OCI-M2 (cell line): ENCODE measurements at regions not wholly inside any gene's neighbourhood (a gene's known extent, or its start where the extent isn't known, plus 50 kb on each side); places are given as distances from the start of the nearest gene placed in this dataset.
"Not testable (repeated sequence)": the region's sequence is repeated elsewhere in the genome, so short reads cannot be mapped to it uniquely, and the experiment has no call there.

Experiments used
- DNase-seq: peaks from one replicate; lab custom pipeline; 2025; ENCODE audit not compliant: unreplicated experiment; lab: John Stamatoyannopoulos, UW

DNA sequence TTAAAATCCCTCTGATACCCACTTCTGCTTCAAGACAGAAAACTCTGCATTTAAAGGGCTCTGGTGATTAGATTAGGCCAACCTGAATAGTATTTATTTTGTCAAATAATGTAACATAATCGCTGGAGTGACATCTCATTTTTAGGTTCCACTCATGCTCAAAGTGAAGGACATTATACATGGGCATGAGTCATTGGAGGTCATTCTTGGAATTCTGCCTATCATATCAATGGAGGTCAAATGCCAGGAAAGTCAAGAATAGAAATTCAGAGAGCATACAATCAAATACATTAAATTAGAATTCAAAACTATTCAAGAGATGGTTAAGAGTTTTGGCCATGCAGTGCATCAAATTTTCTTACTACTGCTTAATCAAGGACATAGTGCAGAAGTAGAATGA, 50.8 kb upstream of the PRSS1 start:
- no peak for DNase-seq

DNA sequence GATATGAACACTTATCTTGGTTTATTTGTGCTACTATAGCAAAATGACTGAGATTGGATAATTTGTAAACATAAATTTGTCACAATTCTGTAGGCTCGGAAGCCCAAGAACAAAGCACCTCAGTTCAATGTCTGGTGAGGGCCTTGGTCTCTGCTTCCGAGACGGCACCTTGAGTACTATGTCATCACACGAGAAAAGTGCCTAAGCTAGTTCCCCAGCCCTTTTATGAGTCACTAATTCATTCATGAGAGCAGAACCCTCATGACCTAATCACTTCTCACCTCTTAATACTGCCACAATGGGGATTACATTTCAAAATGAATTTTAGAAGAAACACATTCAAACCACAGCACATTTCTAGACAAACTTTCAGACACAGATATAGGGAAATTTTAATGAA, 52.0 kb upstream of the PRSS1 start:
- no peak for DNase-seq

DNA sequence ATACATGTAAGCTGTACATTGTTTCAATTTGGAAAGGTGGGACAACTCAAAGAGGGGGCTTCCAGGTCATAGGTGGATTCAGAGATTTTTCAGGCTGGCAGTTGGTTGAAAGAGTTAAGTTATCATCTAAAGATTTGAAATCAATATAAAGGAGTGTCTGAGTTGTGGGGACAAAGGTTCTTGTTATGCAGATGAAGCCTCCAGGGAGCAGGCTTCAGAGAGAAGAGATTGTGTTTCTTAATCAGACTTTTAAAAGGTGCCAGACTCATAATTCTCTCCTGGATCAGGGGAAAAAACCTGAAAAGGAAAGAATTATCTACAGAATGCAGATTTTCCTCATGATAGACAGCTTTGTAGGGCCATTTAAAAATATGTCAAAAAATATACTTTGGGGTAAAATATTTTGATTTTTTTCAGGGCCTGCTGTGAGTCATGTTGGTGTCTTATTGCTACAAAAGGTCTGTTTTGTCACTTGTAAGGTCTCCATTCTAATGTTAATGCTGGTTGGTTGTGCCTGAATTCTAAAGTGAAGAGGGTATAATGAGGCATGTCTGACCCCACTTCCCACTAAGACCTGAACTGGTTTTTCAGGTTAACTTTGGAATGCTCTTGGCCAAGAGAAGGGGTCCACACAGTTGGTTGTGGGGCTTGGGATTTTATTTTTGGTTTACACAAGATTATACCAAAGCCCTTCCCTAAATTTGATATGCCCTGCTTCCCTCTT, 52.7 kb upstream of the PRSS1 start:
- DNase-seq, result no peak

DNA sequence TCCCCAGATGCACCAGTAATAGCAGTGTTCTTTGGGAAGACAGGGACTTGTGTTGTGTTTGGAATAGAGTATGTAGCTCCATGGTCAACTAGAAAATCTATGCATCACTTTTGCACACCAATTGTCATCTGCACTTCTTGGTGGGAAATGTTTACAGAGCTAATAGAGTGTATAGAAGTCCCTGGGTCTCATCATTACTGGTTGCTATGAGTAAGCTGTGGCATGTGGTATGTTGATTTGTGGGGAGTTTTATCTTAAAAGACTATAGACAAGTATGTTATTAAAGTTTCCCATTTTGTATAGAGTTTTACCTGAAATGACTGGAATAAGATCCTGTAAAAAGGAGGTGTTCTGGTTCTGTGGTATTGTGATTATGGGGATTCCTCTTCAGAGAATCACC, 55.4 kb upstream of the PRSS1 start:
- no peak for DNase-seq

DNA sequence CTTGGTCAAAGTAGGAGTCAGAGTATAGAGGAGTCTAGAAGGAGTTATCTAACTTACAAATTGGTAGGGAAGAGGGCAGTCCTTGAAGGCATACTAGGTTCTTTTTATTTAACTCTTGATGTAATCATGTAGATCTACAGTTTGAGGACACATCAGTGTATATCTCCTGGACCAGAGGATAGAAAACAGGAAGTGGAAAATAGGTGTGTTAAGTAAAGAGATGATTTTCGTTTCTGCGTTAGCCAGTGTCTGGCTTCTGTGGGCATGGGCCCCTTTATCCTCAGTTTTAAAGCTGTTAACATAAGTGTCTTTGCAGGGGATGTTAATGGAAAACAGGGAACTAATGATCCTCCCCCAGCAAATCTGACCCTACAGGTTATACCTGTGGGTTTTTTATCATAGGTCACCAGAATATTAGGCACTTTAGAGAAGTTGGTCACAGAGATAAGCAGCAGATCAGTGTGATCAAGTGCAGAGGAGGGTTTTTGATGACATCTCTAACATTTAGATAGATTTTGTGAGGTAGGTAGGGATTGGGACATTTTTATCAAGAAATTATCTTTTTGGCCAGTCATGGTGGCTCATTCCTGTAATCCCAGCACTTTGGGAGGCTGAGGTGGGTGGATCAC, 58.6 kb upstream of the PRSS1 start:
- DNase-seq, result no peak

DNA sequence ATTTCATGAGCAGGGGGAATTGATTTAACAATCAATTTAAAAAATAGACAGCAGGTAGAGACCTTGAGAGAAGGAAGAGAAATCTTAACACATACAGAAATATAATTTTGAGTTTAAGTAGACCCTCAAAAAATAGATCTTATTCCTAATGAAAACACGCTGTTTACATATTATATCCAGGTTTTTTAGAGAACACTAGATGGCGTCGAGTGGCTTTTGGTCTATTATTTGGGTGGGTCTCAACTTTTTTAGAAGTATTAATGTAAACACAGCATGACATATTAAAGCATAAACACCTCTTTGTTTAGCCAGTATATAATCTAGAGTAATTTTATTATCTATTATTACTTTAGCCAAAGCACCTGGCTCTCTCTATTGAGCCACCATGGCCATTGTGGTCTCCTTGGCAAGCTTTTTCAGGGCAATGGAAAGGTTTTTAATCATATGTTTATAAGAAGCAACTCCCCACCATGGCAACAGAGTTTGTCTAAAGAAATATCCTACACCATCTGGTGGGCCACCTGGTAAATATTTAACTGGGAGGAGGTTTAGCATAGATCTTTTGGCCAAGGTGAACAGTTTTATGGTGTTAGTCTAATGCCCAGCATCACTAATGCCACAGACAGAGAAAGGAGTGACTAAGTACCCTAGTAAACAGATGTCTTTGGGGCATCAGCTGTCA, 59.7 kb upstream of the PRSS1 start:
- DNase-seq, result no peak

DNA sequence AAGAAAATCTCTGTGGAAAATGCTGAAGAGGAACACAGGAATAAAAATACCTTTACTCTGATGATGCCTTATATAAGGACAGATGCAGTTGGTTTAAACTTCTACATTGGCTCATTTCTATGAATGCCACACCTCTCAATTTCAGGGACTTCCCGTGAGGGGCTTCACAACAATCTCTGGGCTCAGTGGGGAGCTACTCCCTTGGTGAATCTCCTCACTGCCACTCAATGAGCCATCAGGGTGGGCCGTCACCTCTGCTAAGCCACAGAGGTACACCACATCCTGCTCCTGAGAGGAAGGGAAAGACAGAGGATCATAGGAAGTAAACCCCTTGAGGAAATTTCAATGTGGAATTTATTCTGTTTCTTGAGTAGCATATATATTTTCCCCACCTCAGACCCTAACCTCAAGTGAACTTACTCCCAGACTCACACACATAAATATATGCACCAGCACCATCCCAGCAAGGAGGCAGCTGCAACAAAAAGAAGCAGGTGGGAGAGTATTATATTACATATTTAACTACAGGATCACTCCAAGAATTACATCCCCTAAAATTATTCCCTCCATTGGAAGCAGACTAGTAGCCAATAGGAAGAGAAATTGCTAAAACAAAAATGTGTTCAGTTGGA, 63.3 kb upstream of the PRSS1 start:
- DNase-seq, result no peak

DNA sequence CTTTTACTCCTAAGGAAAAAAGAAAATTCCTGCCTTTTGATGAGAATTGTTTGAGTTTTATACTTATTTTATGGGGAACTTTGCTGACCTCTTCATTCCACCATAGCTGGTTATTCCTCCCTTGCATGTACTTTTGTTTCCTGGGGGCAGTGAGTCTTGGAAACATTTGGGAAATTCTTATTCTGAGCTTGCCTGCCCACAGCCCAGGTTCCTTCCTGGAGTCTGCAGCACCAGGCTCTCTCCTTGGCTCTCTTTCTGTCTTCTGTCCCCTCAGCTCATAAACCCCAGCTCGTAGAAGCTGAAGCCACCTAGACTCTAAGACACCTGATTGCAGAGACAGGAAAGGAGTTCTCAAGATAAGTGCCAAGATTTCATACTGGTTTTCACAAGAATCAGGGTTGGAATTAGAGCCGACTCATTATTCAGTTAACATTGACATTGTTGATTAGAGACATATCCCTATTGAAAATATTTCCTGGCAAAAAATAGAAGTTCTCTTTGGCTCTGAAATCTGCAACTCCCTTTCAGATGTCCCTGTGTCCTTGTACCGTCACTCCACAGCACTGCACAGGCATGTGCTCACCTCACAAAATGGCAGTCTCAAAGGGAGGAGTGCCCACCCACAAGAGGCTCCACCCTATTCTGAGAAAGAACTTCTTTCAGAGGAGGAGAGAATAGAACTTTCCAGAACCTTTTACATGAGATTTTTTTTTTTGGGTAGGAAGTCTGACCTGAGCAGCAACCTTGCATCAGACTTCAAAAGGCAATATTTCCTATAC, 67.8 kb upstream of the PRSS1 start:
- DNase-seq, result no peak

DNA sequence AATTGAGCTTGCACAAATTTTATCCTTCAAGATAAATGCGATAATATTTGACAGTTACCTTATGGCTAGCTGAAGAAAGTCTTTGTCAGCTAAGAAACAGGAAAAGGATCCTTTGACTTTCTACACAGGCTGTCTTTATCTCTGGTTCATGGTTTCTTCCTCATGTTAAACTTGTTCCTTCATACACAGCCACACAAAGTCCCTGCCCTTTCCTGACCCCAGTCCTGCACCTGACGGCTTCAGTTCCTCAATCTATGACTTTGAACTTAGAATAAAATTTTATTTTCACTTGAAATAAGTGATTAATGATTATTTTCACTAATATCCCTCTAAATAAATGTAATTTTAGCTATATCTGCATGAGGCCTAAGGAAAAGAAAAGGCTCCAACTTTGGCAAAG, 77.8 kb upstream of the PRSS1 start:
- no peak for DNase-seq

DNA sequence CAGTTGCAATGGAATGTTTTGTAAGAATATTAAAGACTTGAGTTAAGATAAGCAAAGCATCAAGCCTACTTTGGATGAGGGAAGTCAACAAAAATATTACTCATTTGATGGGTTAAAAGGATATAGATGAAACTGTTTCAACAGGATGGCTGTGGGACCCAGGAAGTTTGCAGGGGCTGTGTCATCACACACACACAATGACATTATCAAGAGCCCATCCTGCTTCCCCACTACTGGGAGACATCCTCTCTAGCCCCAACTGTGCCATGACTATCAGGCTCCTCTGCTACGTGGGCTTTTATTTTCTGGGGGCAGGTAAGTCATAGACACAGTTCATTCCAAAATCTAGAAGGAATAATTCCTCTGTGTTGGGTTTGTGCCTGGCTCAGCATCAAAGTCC, 78.8 kb upstream of the PRSS1 start:
- DNase-seq, result no peak

DNA sequence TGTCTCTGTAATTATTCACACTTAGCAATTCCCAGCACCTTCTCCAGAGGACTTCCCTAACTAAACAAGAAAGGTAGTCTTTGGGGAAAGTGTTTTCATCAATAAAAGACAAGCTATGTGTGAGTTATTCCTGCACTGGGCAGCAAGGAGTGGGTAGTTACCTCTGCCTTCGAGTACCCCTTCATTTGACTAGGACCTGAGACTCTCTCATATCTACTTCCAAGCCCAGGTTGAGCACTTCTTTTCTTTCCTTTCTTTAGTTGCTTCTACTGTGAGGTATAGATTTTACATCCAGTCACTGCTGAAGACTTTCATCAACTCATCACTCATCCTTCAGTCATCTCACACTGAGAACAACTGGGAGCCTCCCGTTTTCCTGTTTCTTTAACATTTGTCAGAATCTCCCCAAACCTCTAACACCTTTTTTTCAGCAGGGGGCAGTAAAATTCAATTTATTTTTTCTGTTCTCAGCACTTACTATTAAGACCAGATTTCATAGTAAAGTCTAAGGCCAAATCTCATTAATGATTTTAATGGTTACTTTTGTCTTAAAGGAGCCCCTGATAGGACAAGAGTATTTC, 80.1 kb upstream of the PRSS1 start:
- no peak for DNase-seq

DNA sequence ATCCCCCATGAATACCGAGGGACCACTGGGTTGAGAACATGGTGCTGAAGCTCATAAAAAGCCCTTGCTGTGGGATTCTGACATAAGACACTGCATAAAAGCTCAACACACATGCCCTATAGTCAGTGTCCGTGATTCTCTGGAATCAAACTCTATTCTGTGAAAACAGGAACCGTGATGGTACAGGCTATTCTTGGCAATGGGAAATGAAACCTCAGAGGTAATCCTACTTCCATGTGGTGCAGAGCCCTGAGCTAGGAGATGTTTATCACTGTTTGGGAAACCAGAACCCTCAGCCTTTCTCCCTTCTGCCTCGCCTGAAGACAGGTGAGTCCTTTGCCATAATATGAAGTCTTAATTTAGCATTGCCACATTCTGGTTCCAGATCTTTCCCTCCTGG, 80.8 kb upstream of the PRSS1 start:
- DNase-seq, result no peak

DNA sequence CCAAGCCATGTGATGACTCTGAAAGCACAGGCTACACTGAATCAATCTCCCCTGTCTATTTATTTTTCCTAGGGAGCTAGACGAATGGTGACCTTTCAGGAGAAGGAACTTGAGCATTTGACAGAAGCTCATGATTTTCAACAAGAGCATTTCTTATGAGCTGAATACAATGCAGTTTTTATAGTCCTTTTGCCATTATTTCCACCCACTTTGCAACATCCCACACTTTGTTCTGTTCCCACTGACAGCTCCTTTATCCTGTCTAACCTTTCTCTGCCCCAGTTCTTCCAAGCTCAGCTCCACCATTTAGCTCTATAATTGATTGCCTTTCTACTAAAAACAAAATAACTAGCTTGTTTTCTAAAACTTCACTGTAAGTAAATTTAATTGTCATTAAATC, 91.9 kb upstream of the PRSS1 start:
- DNase-seq, result no peak

DNA sequence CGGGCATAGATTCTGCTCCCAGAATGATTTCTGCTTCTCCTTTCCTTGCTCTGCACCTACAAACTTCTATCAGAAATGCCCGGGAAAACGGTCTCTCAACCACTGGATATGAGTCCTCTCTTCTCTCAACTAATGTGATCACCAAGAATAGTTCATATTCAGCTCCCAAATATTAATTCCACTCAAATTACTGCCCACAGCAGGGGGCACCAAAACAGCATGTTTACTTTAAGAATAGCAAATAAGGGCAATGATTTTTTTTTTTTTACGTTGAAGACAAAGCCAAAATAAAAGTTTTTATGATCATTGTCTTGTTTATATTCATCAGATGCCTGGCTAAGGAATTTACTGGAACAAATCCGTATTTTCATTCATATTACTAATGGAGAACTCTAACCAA, 94.9 kb upstream of the PRSS1 start:
- DNase-seq, result no peak

DNA sequence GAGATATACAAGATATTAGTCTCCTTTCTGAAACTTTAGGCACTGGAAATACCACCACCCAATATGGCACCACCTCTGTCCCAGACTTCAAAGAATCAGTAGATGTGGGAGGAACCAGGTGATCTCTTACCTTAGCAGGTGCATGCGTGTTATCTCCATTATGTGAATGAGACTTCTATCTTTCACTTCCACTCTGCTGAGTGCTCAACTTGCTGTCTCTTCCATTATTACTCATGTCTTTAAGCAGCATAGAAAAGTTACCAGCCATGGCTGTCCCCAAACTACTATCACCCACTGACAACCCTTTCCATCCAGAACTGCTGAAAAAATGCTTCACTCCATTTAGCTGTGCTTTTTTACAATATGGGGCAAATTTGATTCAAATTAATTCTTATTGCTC, 101.5 kb upstream of the PRSS1 start:
- no peak for DNase-seq

DNA sequence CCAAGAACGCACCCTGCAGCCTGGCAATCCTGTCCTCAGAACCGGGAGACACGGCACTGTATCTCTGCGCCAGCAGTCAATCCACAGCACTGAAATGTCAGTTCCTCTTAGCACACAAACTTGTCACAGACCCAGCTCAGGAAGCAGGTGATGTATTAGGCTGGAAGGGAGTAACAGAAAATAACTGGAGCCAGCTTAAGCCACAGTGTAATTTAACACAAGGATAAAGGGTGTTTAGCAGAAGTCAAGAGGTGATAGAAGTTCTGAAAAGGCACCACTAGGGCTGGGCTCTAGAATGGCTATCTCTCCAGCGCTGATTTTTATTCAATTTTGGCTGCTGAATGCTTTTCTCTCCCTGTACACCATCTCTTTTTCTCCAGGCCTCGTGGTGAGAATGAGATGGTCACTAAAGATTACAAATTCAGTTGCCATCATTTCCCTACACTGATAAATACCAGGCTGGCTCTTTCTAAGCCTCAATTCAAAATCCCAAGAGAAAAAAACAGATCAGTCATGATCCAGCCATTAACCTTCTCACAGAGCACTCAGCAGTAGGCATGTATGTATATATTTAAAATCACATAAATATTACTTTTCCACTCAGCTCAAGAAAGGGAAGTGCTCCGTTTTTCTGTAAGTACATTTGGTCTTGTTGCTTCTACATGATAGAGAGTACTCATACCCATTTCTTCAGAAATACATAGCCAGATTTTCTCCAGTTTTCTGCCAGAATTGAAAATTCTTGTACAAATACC, 102.7 kb upstream of the PRSS1 start:
- no peak for DNase-seq

DNA sequence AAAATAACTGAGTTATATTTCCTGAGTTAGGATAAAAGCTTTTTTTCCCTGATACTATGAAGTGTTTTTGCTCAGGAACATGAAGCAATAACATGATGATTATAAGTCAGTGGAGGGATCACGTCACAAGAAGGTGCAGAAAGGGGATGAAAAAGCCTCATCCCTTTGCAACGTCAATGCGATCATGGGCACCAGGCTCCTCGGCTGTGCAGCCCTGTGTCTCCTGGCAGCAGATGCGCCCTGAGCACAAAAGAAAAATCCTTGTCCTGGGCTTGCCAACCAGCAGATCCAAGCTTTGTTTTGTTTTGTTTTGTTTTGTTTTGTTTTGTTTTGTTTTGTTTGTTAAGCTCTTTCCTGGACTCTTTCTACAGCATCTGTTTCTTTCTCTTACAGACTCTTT, 103.5 kb upstream of the PRSS1 start:
- no peak for DNase-seq

DNA sequence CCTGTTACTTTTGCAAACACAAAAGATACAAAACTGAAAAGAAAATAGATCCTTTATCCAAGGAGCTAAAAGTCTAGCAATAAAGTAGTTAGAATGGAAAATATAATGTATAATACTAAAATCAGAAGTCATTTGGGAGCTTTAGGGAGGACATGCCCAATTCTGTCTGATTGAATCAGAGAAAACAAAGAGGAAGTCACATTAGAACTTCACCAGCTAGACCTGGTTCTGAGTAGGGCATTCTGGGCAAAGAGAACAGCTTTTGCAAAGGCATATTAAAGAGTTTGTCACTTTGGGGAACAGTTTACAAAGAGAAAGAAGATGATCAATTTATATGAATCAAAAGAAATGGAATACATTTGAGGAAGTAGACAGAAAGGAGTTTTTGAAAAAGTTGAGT, 107.0 kb upstream of the PRSS1 start:
- no peak for DNase-seq

DNA sequence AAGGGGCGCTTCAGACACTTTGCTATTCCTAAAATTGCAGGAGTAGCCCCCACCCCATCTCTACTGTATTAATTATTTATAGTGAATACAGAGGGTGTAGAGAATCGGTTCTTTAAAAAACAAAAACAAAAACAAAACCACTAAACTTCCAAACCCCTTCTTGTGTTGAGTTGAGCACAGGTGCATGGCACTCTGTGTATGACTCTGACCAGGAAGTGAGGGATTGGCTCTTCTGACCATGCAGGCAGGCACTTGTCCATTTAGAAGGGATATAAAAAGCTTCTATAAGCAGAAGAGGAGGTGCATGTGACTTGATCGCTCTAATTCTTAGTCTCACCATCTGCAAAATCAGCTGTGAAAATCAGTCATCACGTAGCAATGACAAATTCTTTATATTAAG, 108.0 kb upstream of the PRSS1 start:
- not testable (repeated sequence) for DNase-seq

DNA sequence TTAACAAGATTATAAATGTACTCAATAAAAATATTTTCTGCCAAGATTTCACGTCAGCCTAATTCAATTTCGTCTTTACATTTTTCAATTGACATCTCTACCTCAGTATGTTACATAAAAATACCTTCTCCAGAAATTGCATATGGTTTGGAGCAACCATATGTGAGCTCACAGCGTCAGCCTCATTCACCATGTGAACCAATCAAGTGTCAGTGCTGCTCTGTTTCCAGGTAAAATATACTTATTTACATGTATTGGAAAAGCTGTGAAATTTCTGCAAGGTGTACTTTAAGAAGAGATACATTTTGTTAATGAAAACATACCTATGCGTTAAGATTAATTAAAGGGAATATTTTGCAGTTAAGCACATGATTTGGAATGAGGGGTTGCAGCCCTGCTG, 110.7 kb upstream of the PRSS1 start:
- no peak for DNase-seq
